Neural cell (in vitro differentiated cells): ENCODE measurements at regions not wholly inside any gene's neighbourhood (a gene's known extent, or its start where the extent isn't known, plus 50 kb on each side); places are given as distances from the start of the nearest gene placed in this dataset.

Experiments
- H2AFZ ChIP-seq: fragments of 200-600, 300-800 bp; sonication (generic), shearing (Covaris generic); 2 replicates; pipeline ENCODE4 v1.6.0; 2014; ENCODE audit warnings: low read depth, mild to moderate bottlenecking, antibody characterized with exemption, low read length, moderate library complexity
- H3F3A ChIP-seq: fragments of 200-600 bp; shearing (Covaris generic); 2 replicates; pipeline ENCODE4 v1.6.1; 2016; ENCODE audit warnings: mild to moderate bottlenecking, moderate library complexity, mixed read lengths, antibody characterized with exemption, low read length; ENCODE audit not compliant: insufficient read depth, poor library complexity, severe bottlenecking
- H3K27ac ChIP-seq: fragments of 200-600, 300-800 bp; sonication (generic), shearing (Covaris generic); 2 replicates; pipeline ENCODE4 v1.5.1; 2014; ENCODE audit warnings: mild to moderate bottlenecking, low read length, moderate library complexity
- H3K27me3 ChIP-seq: fragments of 300-800, 200-600 bp; sonication (generic), shearing (Covaris generic); 2 replicates; pipeline ENCODE4 v1.6.0; 2014; ENCODE audit warnings: mild to moderate bottlenecking, low read depth, low read length, moderate library complexity; ENCODE audit not compliant: insufficient read depth
- H3K36me3 ChIP-seq: fragments of 300-800, 200-600 bp; sonication (generic), shearing (Covaris generic); 2 replicates; pipeline ENCODE4 v1.5.1; 2014; ENCODE audit warnings: mild to moderate bottlenecking, antibody characterized with exemption, low read length, moderate library complexity; ENCODE audit not compliant: insufficient read depth
- H3K4me2 ChIP-seq: fragments of 300-800, 200-600 bp; sonication (generic), shearing (Covaris generic); 2 replicates; pipeline ENCODE4 v1.6.0; 2014; ENCODE audit warnings: mild to moderate bottlenecking, low read length
- H3K4me3 ChIP-seq: fragments of 300-800, 200-600 bp; sonication (generic), shearing (Covaris generic); 2 replicates; pipeline ENCODE4 v1.5.1; 2014; ENCODE audit warnings: mild to moderate bottlenecking, low read length, moderate library complexity
- H3K79me2 ChIP-seq: fragments of 200-600 bp; shearing (Covaris generic); replicated peaks from 2 replicates; pipeline ENCODE4 v1.6.0; 2014; ENCODE audit warnings: mild to moderate bottlenecking, low read length, moderate library complexity; ENCODE audit not compliant: insufficient read depth
- H3K9ac ChIP-seq: fragments of 300-800, 200-600 bp; sonication (generic), shearing (Covaris generic); 2 replicates; pipeline ENCODE4 v1.6.1; 2016; ENCODE audit warnings: mild to moderate bottlenecking, low read length, mixed read lengths
- H3K9me2 ChIP-seq: fragments of 200-600 bp; shearing (Covaris generic); 2 replicates; pipeline ENCODE4 v1.6.1; 2016; ENCODE audit warnings: mild to moderate bottlenecking, low read length, mixed read lengths; ENCODE audit not compliant: insufficient read depth
- H3K9me3 ChIP-seq: fragments of 200-600, 300-800 bp; sonication (generic), shearing (Covaris generic); 2 replicates; pipeline ENCODE4 v1.6.1; 2016; ENCODE audit warnings: mild to moderate bottlenecking, mixed run types, low read length, moderate library complexity, mixed read lengths
- H4K20me1 ChIP-seq: fragments of 200-600 bp; shearing (Covaris generic); 2 replicates; pipeline ENCODE4 v1.6.1; 2016; ENCODE audit warnings: mild to moderate bottlenecking, mixed run types; ENCODE audit not compliant: insufficient read depth
- EP300 ChIP-seq: fragments of 450-650 bp; conservative IDR thresholded peaks from 2 replicates; pipeline ENCODE4 v1.6.1; 2014; ENCODE audit warnings: antibody characterized with exemption, mild to moderate bottlenecking, moderate library complexity; ENCODE audit not compliant: poor library complexity, severe bottlenecking
- EZH2 ChIP-seq: fragments of 200-600, 300-800 bp; shearing (Covaris generic), sonication (generic); IDR thresholded peaks from 2 replicates; pipeline ENCODE4 v1.6.1; 2014; ENCODE audit warnings: antibody characterized with exemption, low read length, borderline replicate concordance, mild to moderate bottlenecking; ENCODE audit not compliant: insufficient read depth, poor library complexity, severe bottlenecking
- MXI1 ChIP-seq: fragments of 450-650 bp; conservative IDR thresholded peaks from 2 replicates; pipeline ENCODE4 v1.6.1; 2014; ENCODE audit warnings: antibody characterized with exemption, mild to moderate bottlenecking; ENCODE audit not compliant: poor library complexity, severe bottlenecking
- POLR2AphosphoS5 ChIP-seq: IDR thresholded peaks from 2 replicates; pipeline ENCODE4 v1.6.1; 2012
- RAD21 ChIP-seq: fragments of 450-650 bp; conservative IDR thresholded peaks from 2 replicates; pipeline ENCODE4 v1.6.1; 2014; ENCODE audit warnings: antibody characterized with exemption, mild to moderate bottlenecking, moderate library complexity
- SMC3 ChIP-seq: fragments of 450-650 bp; conservative IDR thresholded peaks from 2 replicates; pipeline ENCODE4 v1.6.1; 2014; ENCODE audit warnings: antibody characterized with exemption, mild to moderate bottlenecking, moderate library complexity; ENCODE audit not compliant: poor library complexity
- TAF1 ChIP-seq: IDR thresholded peaks from 2 replicates; pipeline ENCODE4 v1.6.1; 2012; ENCODE audit warnings: low read depth
- TF ChIP-seq, protein P1 (sequence below): IDR thresholded peaks from 2 replicates; pipeline ENCODE4 v1.6.1; 2012; ENCODE audit warnings: borderline replicate concordance
- TF ChIP-seq, protein P2 (sequence below): fragments of 450-650 bp; IDR thresholded peaks from 2 replicates; pipeline ENCODE4 v1.5.1; 2014; ENCODE audit warnings: antibody characterized with exemption, mild to moderate bottlenecking, moderate library complexity; ENCODE audit not compliant: poor library complexity, severe bottlenecking

- H3K27me3 ChIP-seq: no peaks in the 10 kb centered on the region
- no peaks in the 10 kb centered on the region for H4K20me1 ChIP-seq
These were observed 87.8 kb upstream of the EZR start for GRCh38 chr6:158906926-158907325.

DNA sequence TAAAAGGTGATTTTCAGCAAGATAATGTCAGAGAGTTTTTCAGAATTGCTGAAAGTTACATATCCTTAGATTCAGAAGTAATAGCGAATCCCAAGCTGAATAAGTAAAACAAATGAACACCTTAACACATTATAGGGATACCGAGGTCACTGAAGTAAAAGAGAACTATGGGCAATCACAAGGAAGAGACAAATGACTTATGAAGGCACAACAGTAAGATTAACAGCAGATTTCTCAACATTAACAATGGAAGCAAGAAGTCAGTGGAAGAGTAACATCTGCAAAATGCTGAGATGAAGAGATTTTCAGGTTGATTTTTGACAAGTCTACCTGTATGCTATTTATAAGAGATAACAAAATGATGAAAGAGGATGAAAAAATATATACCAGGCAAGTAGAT, 86.1 kb upstream of the EZR start:
- Histone ChIP-seq H3K9me3 (peaks cover 11% of the 10 kb centered on the region), H3K4me2 (no peak overlapping the region), H3K27ac (no peak overlapping the region), H3F3A (no peaks in the 10 kb centered on the region), H3K27me3 (no peaks in the 10 kb centered on the region), H2AFZ (no peak overlapping the region), H3K9ac (no peak overlapping the region), H3K79me2 (no peaks in the 10 kb centered on the region), H3K36me3 (no peaks in the 10 kb centered on the region), H4K20me1 (no peaks in the 10 kb centered on the region), H3K9me2 (no peaks in the 10 kb centered on the region), H3K4me3 (no peak overlapping the region)
- no peak for TF ChIP-seq EZH2
- TF ChIP-seq, protein P1, sequence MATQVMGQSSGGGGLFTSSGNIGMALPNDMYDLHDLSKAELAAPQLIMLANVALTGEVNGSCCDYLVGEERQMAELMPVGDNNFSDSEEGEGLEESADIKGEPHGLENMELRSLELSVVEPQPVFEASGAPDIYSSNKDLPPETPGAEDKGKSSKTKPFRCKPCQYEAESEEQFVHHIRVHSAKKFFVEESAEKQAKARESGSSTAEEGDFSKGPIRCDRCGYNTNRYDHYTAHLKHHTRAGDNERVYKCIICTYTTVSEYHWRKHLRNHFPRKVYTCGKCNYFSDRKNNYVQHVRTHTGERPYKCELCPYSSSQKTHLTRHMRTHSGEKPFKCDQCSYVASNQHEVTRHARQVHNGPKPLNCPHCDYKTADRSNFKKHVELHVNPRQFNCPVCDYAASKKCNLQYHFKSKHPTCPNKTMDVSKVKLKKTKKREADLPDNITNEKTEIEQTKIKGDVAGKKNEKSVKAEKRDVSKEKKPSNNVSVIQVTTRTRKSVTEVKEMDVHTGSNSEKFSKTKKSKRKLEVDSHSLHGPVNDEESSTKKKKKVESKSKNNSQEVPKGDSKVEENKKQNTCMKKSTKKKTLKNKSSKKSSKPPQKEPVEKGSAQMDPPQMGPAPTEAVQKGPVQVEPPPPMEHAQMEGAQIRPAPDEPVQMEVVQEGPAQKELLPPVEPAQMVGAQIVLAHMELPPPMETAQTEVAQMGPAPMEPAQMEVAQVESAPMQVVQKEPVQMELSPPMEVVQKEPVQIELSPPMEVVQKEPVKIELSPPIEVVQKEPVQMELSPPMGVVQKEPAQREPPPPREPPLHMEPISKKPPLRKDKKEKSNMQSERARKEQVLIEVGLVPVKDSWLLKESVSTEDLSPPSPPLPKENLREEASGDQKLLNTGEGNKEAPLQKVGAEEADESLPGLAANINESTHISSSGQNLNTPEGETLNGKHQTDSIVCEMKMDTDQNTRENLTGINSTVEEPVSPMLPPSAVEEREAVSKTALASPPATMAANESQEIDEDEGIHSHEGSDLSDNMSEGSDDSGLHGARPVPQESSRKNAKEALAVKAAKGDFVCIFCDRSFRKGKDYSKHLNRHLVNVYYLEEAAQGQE: no peak

More at GRCh38 chr6:158906926-158907325, 87.8 kb upstream of the EZR start:
- H3K36me3 ChIP-seq: no peaks in the 10 kb centered on the region
- H3K79me2 ChIP-seq: no peaks in the 10 kb centered on the region
- H3F3A ChIP-seq: no peaks in the 10 kb centered on the region
- H2AFZ ChIP-seq: no peak overlapping the region
- no peak overlapping the region for H3K9ac ChIP-seq
- no peaks in the 10 kb centered on the region for H3K9me2 ChIP-seq
- no peak overlapping the region for H3K27ac ChIP-seq
- H3K4me2 ChIP-seq: no peak overlapping the region
- no peak overlapping the region for H3K4me3 ChIP-seq
- no peak for TF ChIP-seq MXI1
- TF ChIP-seq, protein P1: no peak
- no peak for TF ChIP-seq SMC3
- no peak for TF ChIP-seq RAD21
- no peak for TF ChIP-seq EP300
- no peak for TF ChIP-seq TAF1
- TF ChIP-seq EZH2: no peak
- no peak for TF ChIP-seq POLR2AphosphoS5
- TF ChIP-seq, protein P2, sequence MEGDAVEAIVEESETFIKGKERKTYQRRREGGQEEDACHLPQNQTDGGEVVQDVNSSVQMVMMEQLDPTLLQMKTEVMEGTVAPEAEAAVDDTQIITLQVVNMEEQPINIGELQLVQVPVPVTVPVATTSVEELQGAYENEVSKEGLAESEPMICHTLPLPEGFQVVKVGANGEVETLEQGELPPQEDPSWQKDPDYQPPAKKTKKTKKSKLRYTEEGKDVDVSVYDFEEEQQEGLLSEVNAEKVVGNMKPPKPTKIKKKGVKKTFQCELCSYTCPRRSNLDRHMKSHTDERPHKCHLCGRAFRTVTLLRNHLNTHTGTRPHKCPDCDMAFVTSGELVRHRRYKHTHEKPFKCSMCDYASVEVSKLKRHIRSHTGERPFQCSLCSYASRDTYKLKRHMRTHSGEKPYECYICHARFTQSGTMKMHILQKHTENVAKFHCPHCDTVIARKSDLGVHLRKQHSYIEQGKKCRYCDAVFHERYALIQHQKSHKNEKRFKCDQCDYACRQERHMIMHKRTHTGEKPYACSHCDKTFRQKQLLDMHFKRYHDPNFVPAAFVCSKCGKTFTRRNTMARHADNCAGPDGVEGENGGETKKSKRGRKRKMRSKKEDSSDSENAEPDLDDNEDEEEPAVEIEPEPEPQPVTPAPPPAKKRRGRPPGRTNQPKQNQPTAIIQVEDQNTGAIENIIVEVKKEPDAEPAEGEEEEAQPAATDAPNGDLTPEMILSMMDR: no peak
- H3K9me3 ChIP-seq: peaks cover 11% of the 10 kb centered on the region
